Panc1 (cell line): ENCODE measurements at regions not wholly inside any gene's neighbourhood (a gene's known extent, or its start where the extent isn't known, plus 50 kb on each side); places are given as distances from the start of the nearest gene placed in this dataset.

Source experiments
- POLR2AphosphoS5 ChIP-seq: IDR thresholded peaks from 2 replicates; pipeline ENCODE4 v1.6.1; 2012; ENCODE audit warnings: mild to moderate bottlenecking, low read depth, low read length, moderate library complexity
- SIN3A ChIP-seq: IDR thresholded peaks from 2 replicates; pipeline ENCODE4 v1.6.1; 2012; ENCODE audit warnings: low read depth, mild to moderate bottlenecking, low read length, moderate library complexity, borderline replicate concordance; ENCODE audit not compliant: insufficient read depth
- TF ChIP-seq, protein P1 (sequence below): fragments of 450-650 bp; IDR thresholded peaks from 2 replicates; pipeline ENCODE4 v1.5.1; 2017; ENCODE audit warnings: mild to moderate bottlenecking
- TF ChIP-seq, protein P2 (sequence below), 2 experiments: IDR thresholded peaks; 2 replicates each; pipeline ENCODE4 v1.6.1; 2011 to 2012; ENCODE audit warnings: low read depth in 2 of 2, control low read depth in 1 of 2, low read length in 1 of 2, mild to moderate bottlenecking in 1 of 2, moderate library complexity in 1 of 2; ENCODE audit not compliant: insufficient read depth in 1 of 2

DNA sequence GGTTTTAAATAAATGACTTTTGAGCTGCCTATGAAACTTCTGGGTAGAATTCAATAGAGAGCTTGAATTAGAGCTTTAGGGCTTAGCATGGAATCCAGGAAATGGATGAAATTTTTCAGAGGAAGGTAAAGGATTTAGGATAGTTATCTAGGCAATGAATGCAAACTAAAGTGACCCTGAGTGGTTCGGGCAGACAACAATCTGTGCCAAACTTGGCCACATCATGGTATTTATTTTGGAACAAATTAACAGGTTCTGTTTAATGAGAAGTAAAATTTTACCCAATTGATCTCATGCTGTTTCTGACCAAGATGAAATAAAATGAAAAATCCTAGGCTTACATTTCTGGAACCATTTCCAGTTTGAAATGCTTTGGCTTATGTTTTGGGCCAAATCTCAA lies 934.4 kb downstream of the MAT2B start:
- TF ChIP-seq, protein P1, sequence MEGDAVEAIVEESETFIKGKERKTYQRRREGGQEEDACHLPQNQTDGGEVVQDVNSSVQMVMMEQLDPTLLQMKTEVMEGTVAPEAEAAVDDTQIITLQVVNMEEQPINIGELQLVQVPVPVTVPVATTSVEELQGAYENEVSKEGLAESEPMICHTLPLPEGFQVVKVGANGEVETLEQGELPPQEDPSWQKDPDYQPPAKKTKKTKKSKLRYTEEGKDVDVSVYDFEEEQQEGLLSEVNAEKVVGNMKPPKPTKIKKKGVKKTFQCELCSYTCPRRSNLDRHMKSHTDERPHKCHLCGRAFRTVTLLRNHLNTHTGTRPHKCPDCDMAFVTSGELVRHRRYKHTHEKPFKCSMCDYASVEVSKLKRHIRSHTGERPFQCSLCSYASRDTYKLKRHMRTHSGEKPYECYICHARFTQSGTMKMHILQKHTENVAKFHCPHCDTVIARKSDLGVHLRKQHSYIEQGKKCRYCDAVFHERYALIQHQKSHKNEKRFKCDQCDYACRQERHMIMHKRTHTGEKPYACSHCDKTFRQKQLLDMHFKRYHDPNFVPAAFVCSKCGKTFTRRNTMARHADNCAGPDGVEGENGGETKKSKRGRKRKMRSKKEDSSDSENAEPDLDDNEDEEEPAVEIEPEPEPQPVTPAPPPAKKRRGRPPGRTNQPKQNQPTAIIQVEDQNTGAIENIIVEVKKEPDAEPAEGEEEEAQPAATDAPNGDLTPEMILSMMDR, result no peak
- TF ChIP-seq, protein P2, sequence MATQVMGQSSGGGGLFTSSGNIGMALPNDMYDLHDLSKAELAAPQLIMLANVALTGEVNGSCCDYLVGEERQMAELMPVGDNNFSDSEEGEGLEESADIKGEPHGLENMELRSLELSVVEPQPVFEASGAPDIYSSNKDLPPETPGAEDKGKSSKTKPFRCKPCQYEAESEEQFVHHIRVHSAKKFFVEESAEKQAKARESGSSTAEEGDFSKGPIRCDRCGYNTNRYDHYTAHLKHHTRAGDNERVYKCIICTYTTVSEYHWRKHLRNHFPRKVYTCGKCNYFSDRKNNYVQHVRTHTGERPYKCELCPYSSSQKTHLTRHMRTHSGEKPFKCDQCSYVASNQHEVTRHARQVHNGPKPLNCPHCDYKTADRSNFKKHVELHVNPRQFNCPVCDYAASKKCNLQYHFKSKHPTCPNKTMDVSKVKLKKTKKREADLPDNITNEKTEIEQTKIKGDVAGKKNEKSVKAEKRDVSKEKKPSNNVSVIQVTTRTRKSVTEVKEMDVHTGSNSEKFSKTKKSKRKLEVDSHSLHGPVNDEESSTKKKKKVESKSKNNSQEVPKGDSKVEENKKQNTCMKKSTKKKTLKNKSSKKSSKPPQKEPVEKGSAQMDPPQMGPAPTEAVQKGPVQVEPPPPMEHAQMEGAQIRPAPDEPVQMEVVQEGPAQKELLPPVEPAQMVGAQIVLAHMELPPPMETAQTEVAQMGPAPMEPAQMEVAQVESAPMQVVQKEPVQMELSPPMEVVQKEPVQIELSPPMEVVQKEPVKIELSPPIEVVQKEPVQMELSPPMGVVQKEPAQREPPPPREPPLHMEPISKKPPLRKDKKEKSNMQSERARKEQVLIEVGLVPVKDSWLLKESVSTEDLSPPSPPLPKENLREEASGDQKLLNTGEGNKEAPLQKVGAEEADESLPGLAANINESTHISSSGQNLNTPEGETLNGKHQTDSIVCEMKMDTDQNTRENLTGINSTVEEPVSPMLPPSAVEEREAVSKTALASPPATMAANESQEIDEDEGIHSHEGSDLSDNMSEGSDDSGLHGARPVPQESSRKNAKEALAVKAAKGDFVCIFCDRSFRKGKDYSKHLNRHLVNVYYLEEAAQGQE (IDR thresholded peaks at IDR 0.05; ENCODE audit: insufficient read depth in 1 of 2, low read depth in 2 of 2, low read length in 1 of 2), result no peak
- TF ChIP-seq SIN3A (no peak), POLR2AphosphoS5 (no peak)
